Neural cell (in vitro differentiated cells): ENCODE measurements at regions not wholly inside any gene's neighbourhood (a gene's known extent, or its start where the extent isn't known, plus 50 kb on each side); places are given as distances from the start of the nearest gene placed in this dataset.

ENCODE experiments used
- POLR2AphosphoS5 ChIP-seq: IDR thresholded peaks from 2 replicates; pipeline ENCODE4 v1.6.1; 2012
- TAF1 ChIP-seq: IDR thresholded peaks from 2 replicates; pipeline ENCODE4 v1.6.1; 2012; ENCODE audit warnings: low read depth
- TF ChIP-seq, protein P1 (sequence below): fragments of 450-650 bp; IDR thresholded peaks from 2 replicates; pipeline ENCODE4 v1.5.1; 2014; ENCODE audit warnings: antibody characterized with exemption, mild to moderate bottlenecking, moderate library complexity; ENCODE audit not compliant: poor library complexity, severe bottlenecking

DNA sequence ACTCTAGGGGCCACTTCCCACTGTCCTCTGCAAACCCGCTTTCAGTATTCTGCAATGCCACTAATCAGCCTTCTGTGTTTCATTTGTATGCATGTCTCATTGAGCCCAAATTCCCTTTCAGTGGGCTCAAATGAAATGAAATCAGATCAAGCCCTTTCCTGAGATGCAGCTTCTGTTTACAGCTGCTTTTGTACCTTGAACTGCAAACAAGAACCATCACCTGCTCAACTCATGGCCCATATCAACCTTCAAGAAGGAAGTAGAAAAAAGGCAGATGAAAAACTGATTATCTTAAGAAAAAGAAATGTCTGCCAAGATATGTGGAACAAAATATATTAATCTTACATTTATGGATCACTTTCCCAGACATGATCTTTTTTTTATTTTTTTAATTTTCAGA, 141.1 kb upstream of the ARHGAP42 start:
- TF ChIP-seq TAF1 = no peak
- TF ChIP-seq POLR2AphosphoS5 = no peak
- TF ChIP-seq, protein P1, sequence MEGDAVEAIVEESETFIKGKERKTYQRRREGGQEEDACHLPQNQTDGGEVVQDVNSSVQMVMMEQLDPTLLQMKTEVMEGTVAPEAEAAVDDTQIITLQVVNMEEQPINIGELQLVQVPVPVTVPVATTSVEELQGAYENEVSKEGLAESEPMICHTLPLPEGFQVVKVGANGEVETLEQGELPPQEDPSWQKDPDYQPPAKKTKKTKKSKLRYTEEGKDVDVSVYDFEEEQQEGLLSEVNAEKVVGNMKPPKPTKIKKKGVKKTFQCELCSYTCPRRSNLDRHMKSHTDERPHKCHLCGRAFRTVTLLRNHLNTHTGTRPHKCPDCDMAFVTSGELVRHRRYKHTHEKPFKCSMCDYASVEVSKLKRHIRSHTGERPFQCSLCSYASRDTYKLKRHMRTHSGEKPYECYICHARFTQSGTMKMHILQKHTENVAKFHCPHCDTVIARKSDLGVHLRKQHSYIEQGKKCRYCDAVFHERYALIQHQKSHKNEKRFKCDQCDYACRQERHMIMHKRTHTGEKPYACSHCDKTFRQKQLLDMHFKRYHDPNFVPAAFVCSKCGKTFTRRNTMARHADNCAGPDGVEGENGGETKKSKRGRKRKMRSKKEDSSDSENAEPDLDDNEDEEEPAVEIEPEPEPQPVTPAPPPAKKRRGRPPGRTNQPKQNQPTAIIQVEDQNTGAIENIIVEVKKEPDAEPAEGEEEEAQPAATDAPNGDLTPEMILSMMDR = no peak
